DMS53 (cell line): ENCODE measurements at regions not wholly inside any gene's neighbourhood (a gene's known extent, or its start where the extent isn't known, plus 50 kb on each side); places are given as distances from the start of the nearest gene placed in this dataset.

Experiments used
- DNase-seq: peaks from one replicate; lab custom pipeline; 2025; lab: John Stamatoyannopoulos, UW

- no peak for DNase-seq
Observed at GRCh38 chr9:7871977-7872730, 72.6 kb upstream of the DMAC1 start.

GRCh38 chr9:7869340-7869739, 69.8 kb upstream of the DMAC1 start:
- DNase-seq: no peak

GRCh38 chr9:7862170-7862569, 62.6 kb upstream of the DMAC1 start:
- DNase-seq: peak; percentile 13

GRCh38 chr9:7861086-7861485, 61.5 kb upstream of the DMAC1 start:
- DNase-seq: no peak

GRCh38 chr9:7860335-7860709, 60.7 kb upstream of the DMAC1 start:
- no peak for DNase-seq

GRCh38 chr9:7859701-7860334, 60.2 kb upstream of the DMAC1 start:
- DNase-seq: no peak

GRCh38 chr9:7858166-7858565, 58.6 kb upstream of the DMAC1 start:
- DNase-seq: no peak

GRCh38 chr9:7854763-7855162, 55.2 kb upstream of the DMAC1 start:
- DNase-seq: no peak
